Astrocyte of the spinal cord (primary cell): ENCODE measurements at regions not wholly inside any gene's neighbourhood (a gene's known extent, or its start where the extent isn't known, plus 50 kb on each side); places are given as distances from the start of the nearest gene placed in this dataset.

ENCODE experiments used
- DNase-seq: peaks from one replicate; pipeline ENCODE4 v3.0.0; 2011; ENCODE audit warnings: low read depth, low spot score
- H3K4me3 ChIP-seq: 2 replicates; pipeline ENCODE4 v1.5.1; 2011; ENCODE audit warnings: low read depth, mild to moderate bottlenecking, low read length, moderate library complexity
- in situ Hi-C: cut with HindIII; loops from 2 replicates; pipeline ENCODE4 v1.10.0; 2017; ENCODE audit warnings: low sequenced_read_pairs
- TF ChIP-seq, protein P1 (sequence below): IDR thresholded peaks from 2 replicates; pipeline ENCODE4 v1.5.1; 2012; ENCODE audit warnings: low read depth, mild to moderate bottlenecking, low read length, inconsistent platforms

- in situ Hi-C loops, result no loop called here
- H3K4me3 ChIP-seq, result no peak overlapping the region
- TF ChIP-seq, protein P1, sequence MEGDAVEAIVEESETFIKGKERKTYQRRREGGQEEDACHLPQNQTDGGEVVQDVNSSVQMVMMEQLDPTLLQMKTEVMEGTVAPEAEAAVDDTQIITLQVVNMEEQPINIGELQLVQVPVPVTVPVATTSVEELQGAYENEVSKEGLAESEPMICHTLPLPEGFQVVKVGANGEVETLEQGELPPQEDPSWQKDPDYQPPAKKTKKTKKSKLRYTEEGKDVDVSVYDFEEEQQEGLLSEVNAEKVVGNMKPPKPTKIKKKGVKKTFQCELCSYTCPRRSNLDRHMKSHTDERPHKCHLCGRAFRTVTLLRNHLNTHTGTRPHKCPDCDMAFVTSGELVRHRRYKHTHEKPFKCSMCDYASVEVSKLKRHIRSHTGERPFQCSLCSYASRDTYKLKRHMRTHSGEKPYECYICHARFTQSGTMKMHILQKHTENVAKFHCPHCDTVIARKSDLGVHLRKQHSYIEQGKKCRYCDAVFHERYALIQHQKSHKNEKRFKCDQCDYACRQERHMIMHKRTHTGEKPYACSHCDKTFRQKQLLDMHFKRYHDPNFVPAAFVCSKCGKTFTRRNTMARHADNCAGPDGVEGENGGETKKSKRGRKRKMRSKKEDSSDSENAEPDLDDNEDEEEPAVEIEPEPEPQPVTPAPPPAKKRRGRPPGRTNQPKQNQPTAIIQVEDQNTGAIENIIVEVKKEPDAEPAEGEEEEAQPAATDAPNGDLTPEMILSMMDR, result no peak
- no peak for DNase-seq
Observed at GRCh38 chr5:8473827-8474568, 605.0 kb downstream of the MTRR start.

GRCh38 chr5:8474569-8474930, 605.6 kb downstream of the MTRR start:
- DNase-seq, result no peak
- in situ Hi-C loops, result no loop called here
- TF ChIP-seq, protein P1, result no peak
- H3K4me3 ChIP-seq, result no peak overlapping the region

GRCh38 chr5:8478326-8478725, 609.4 kb downstream of the MTRR start:
- DNase-seq, result no peak
- no peak overlapping the region for H3K4me3 ChIP-seq
- TF ChIP-seq, protein P1, result no peak
- in situ Hi-C loops, result no loop called here

- TF ChIP-seq, protein P1, result no peak
- in situ Hi-C loops, result no loop called here
- H3K4me3 ChIP-seq, result no peak overlapping the region
- DNase-seq, result no peak
Observed at GRCh38 chr5:8481007-8481406, 612.1 kb downstream of the MTRR start.

- in situ Hi-C loops, result no loop called here
- DNase-seq, result no peak
- H3K4me3 ChIP-seq, result no peak overlapping the region
- TF ChIP-seq, protein P1, result no peak
Observed at GRCh38 chr5:8491254-8491653, 622.3 kb downstream of the MTRR start.

GRCh38 chr5:8493176-8493575, 624.2 kb downstream of the MTRR start:
- DNase-seq, result no peak
- in situ Hi-C loops, result no loop called here
- TF ChIP-seq, protein P1, result no peak
- no peak overlapping the region for H3K4me3 ChIP-seq
